ENCODE measurements at regions not wholly inside any gene's neighbourhood (a gene's known extent, or its start where the extent isn't known, plus 50 kb on each side); places are given as distances from the start of the nearest gene placed in this dataset.

- no peaks in the 10 kb centered on the region for H3K36me3 ChIP-seq
- H3K27ac ChIP-seq (replicated peaks), result no peak overlapping the region
- TF ChIP-seq CTCF (IDR thresholded peaks at IDR 0.05; ENCODE audit: borderline replicate concordance), result no peak
- no peaks in the 10 kb centered on the region for H3K27me3 ChIP-seq (ENCODE audit: low read depth)
- H3K4me3 ChIP-seq, result no peak overlapping the region
- H3K4me1 ChIP-seq, result peaks cover 21% of the 10 kb centered on the region
- no peak for DNase-seq
- intact Hi-C loops (cut with micrococcal nuclease), result no loop called here
- no peaks in the 10 kb centered on the region for H3K9me3 ChIP-seq (replicated peaks)
These were observed 151.4 kb downstream of the CPEB2 start for GRCh38 chr4:15153662-15154061.

- H3K4me3 ChIP-seq, result no peak overlapping the region
- intact Hi-C loops (cut with micrococcal nuclease), result no loop called here
- no peaks in the 10 kb centered on the region for H3K36me3 ChIP-seq
- H3K9me3 ChIP-seq (replicated peaks), result no peaks in the 10 kb centered on the region
- DNase-seq, result no peak
- no peak overlapping the region for H3K27ac ChIP-seq (replicated peaks)
- TF ChIP-seq CTCF (IDR thresholded peaks at IDR 0.05; ENCODE audit: borderline replicate concordance), result no peak
- no peaks in the 10 kb centered on the region for H3K27me3 ChIP-seq (ENCODE audit: low read depth)
- H3K4me1 ChIP-seq, result no peaks in the 10 kb centered on the region
These were observed 156.3 kb downstream of the CPEB2 start for GRCh38 chr4:15158406-15159091.

GRCh38 chr4:15159477-15160019 is 157.3 kb downstream of the CPEB2 start:
- H3K27me3 ChIP-seq (ENCODE audit: low read depth), result no peaks in the 10 kb centered on the region
- TF ChIP-seq CTCF (IDR thresholded peaks at IDR 0.05; ENCODE audit: borderline replicate concordance), result no peak
- intact Hi-C loops (cut with micrococcal nuclease), result no loop called here

GRCh38 chr4:15161439-15161838 is 159.2 kb downstream of the CPEB2 start:
- no peak for TF ChIP-seq CTCF (IDR thresholded peaks at IDR 0.05; ENCODE audit: borderline replicate concordance)
- no peaks in the 10 kb centered on the region for H3K27me3 ChIP-seq (ENCODE audit: low read depth)

More at GRCh38 chr4:15159477-15160019, 157.3 kb downstream of the CPEB2 start:
- no peak for DNase-seq
- no peaks in the 10 kb centered on the region for H3K36me3 ChIP-seq
- H3K4me3 ChIP-seq, result no peak overlapping the region
- no peak overlapping the region for H3K27ac ChIP-seq (replicated peaks)
- H3K4me1 ChIP-seq, result no peaks in the 10 kb centered on the region
- H3K9me3 ChIP-seq (replicated peaks), result no peaks in the 10 kb centered on the region

GRCh38 chr4:15162046-15162445 is 159.8 kb downstream of the CPEB2 start:
- no peak for DNase-seq
- intact Hi-C loops (cut with micrococcal nuclease), result no loop called here
- Histone ChIP-seq H3K27ac (replicated peaks) (no peak overlapping the region), H3K9me3 (replicated peaks) (no peaks in the 10 kb centered on the region), H3K36me3 (no peaks in the 10 kb centered on the region), H3K27me3 (ENCODE audit: low read depth) (no peaks in the 10 kb centered on the region), H3K4me1 (no peaks in the 10 kb centered on the region), H3K4me3 (no peak overlapping the region)
- TF ChIP-seq CTCF (IDR thresholded peaks at IDR 0.05; ENCODE audit: borderline replicate concordance), result no peak

More at GRCh38 chr4:15161439-15161838, 159.2 kb downstream of the CPEB2 start:
- no peaks in the 10 kb centered on the region for H3K9me3 ChIP-seq (replicated peaks)
- intact Hi-C loops (cut with micrococcal nuclease), result no loop called here
- H3K4me1 ChIP-seq, result no peaks in the 10 kb centered on the region
- no peaks in the 10 kb centered on the region for H3K36me3 ChIP-seq
- H3K27ac ChIP-seq (replicated peaks), result no peak overlapping the region
- DNase-seq, result no peak
- H3K4me3 ChIP-seq, result no peak overlapping the region

Data from left ventricle myocardium inferior (tissue), 1 donor.